SJSA1 (cell line): ENCODE measurements at regions not wholly inside any gene's neighbourhood (a gene's known extent, or its start where the extent isn't known, plus 50 kb on each side); places are given as distances from the start of the nearest gene placed in this dataset.

Source experiments
- DNase-seq, 2 experiments: peaks; one replicate each; pipeline ENCODE4 v3.0.0-alpha.2; 2015 to 2020; ENCODE audit warnings: low spot score in 2 of 2, low read depth in 1 of 2
- H3K27ac ChIP-seq: fragments of 250-450 bp; sonication (Bioruptor Pico); 2 replicates; pipeline ENCODE4 v1.5.1; 2020; ENCODE audit warnings: mild to moderate bottlenecking, moderate library complexity
- H3K27me3 ChIP-seq: fragments of 250-450 bp; sonication (Bioruptor Pico); replicated peaks from 2 replicates; pipeline ENCODE4 v1.5.1; 2020; ENCODE audit warnings: mild to moderate bottlenecking, moderate library complexity
- H3K36me3 ChIP-seq: fragments of 250-450 bp; sonication (Bioruptor Pico); 2 replicates; pipeline ENCODE4 v1.5.1; 2020; ENCODE audit warnings: mild to moderate bottlenecking
- H3K4me1 ChIP-seq: fragments of 250-450 bp; sonication (Bioruptor Pico); replicated peaks from 2 replicates; pipeline ENCODE4 v1.6.1; 2021; ENCODE audit warnings: mild to moderate bottlenecking
- H3K4me3 ChIP-seq: fragments of 250-450 bp; sonication (Bioruptor Pico); 2 replicates; pipeline ENCODE4 v1.5.1; 2020; ENCODE audit warnings: mild to moderate bottlenecking
- H3K9me3 ChIP-seq: fragments of 250-450 bp; sonication (Bioruptor Pico); replicated peaks from 2 replicates; pipeline ENCODE4 v1.5.1; 2020; ENCODE audit warnings: mild to moderate bottlenecking

DNA sequence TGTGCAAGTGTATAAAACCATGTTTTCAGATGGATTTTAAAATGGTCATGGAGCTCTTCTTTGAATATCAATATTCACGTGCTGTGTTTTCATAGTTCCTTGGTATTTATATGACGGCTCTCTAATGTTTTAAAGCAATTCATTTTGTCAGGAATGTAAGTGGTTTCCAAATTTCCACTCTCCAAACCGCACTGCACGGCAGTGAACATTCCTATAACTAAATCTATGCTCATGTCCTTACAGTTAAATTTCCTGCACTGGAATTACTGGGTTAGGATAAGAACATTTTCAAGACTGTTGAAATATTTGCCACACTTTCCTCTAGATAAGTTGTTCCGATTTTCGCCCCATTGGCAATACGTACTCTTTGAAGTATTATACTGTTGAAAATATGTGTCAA lies 398.9 kb downstream of the PMP22 start:
- DNase-seq = no peak
- H3K27ac ChIP-seq = no peak overlapping the region
- no peaks in the 10 kb centered on the region for H3K9me3 ChIP-seq
- no peaks in the 10 kb centered on the region for H3K4me1 ChIP-seq
- no peaks in the 10 kb centered on the region for H3K36me3 ChIP-seq
- H3K4me3 ChIP-seq = no peak overlapping the region
- H3K27me3 ChIP-seq = no peaks in the 10 kb centered on the region

DNA sequence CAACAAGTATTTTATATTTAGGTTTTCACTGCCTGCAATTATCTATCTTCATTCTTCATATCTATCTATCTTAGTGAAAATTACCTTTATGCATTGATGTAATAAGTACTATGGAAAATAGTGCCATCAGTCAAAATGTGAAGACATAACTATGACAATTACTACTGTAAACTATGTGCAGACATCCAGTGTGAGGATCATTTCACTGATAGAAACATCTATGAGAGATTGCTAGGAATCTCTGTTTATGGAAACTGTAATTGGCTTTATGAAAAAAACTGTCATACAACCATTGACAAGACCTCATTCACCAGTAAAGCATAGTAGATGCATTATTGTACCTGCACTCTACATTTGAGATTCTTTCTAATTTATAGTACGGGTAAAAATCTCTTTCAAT lies 401.0 kb downstream of the PMP22 start:
- Histone ChIP-seq H3K4me1 (no peaks in the 10 kb centered on the region), H3K9me3 (no peaks in the 10 kb centered on the region), H3K27me3 (no peaks in the 10 kb centered on the region), H3K4me3 (no peak overlapping the region), H3K27ac (no peak overlapping the region), H3K36me3 (no peaks in the 10 kb centered on the region)
- DNase-seq = no peak

DNA sequence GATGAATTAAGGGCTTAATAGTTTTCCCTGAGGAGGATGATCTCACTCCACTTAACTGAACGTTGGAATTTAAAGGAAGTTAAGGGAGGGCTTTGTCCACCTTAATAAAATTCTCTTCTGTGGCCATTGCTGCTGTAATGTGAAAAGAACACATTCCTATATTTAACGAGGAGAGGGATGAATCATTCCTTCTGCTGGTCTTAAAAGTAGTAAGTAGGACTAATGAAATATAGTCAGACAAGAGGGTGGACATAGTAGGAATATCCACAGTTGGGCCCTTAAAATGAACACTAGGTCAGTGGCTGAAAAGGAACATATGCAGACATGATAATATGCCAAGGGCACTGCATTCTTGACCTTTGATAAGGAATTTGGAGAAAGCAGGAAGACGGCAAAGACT lies 405.6 kb downstream of the PMP22 start:
- no peak for DNase-seq

DNA sequence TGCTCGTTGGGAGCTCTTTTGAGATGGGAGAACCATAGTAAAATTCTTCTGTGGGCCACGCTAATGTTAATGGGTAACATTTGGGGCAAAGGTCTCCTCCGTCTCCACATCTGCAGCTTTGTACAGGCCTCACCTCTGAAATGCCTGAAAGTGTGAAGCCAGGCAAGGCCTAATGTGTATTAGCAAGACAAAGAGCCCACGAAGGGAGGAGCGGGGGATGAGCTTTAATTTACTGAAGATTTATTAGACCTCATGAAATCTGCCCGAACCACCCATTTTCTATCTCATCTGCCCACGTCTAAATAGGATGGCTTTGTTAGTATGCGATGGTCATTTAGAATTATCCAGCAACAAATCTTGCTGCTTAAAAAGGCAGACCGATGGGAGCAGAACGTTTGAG lies 408.9 kb downstream of the PMP22 start:
- no peak for DNase-seq
- no peaks in the 10 kb centered on the region for H3K4me1 ChIP-seq
- H3K27ac ChIP-seq = no peak overlapping the region

More for the DNA sequence above, 405.6 kb downstream of the PMP22 start:
- Histone ChIP-seq H3K36me3 (no peaks in the 10 kb centered on the region), H3K4me3 (no peak overlapping the region), H3K27ac (no peak overlapping the region), H3K9me3 (no peaks in the 10 kb centered on the region), H3K4me1 (no peaks in the 10 kb centered on the region), H3K27me3 (no peaks in the 10 kb centered on the region)

DNA sequence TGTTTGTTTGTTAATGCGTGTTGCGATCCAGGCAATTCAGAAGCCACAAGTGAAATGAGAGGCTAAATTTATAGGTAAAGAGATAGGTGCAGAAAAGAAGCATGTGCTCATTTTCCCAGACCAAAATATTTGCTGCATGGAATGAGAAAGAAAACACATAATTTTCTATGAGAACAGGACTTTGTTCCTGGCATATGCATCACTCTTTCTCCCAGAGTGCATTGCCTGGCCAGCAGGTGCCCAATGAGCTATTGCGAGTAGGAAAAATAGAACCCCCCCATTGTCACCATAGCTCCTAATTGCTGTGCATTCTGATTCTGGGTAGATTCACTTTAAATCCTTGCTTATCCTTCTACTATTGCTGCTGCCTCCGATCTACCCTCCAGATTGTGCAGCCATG lies 410.4 kb downstream of the PMP22 start:
- Histone ChIP-seq H3K4me1 (no peaks in the 10 kb centered on the region), H3K4me3 (no peak overlapping the region), H3K9me3 (no peaks in the 10 kb centered on the region), H3K36me3 (no peaks in the 10 kb centered on the region), H3K27me3 (no peaks in the 10 kb centered on the region), H3K27ac (no peak overlapping the region)
- no peak for DNase-seq

More for the DNA sequence above, 408.9 kb downstream of the PMP22 start:
- Histone ChIP-seq H3K36me3 (no peaks in the 10 kb centered on the region), H3K9me3 (no peaks in the 10 kb centered on the region), H3K27me3 (no peaks in the 10 kb centered on the region), H3K4me3 (no peak overlapping the region)

DNA sequence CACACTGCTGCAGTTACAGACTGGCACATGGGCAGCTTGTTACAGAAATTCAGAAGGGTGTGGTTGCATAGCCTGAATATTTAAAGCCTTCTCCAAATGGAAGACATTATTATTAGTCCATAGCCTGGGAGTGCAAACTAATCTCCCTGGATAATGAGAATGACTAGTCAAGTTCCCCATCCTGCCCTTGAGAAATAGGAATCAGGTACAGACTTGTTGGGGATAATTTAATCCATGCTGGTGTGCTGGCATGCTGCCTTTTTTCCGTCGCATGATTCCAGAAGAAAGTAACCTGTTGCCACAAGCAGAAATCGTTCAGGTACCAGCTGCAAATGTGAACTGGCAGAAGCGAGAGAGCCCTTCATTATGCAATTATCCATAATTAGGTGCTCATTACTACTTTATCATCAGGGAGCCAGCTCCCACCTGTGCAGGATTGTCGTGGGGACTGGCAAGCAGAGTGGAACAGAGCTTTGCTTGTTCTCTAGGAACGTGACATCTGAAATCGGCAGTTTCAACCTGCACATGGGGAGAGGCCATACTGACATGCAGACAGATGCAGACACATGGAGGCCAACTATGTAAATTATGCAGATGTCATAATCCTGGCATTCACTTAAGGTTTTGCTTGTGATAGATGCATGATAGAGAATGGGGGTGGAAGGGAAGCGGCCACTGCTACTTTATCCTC lies 419.4 kb downstream of the PMP22 start:
- Histone ChIP-seq H3K4me1 (peaks cover 5% of the 10 kb centered on the region), H3K9me3 (no peaks in the 10 kb centered on the region), H3K4me3 (no peak overlapping the region), H3K36me3 (no peaks in the 10 kb centered on the region), H3K27ac (no peak overlapping the region), H3K27me3 (no peaks in the 10 kb centered on the region)
- no peak for DNase-seq

DNA sequence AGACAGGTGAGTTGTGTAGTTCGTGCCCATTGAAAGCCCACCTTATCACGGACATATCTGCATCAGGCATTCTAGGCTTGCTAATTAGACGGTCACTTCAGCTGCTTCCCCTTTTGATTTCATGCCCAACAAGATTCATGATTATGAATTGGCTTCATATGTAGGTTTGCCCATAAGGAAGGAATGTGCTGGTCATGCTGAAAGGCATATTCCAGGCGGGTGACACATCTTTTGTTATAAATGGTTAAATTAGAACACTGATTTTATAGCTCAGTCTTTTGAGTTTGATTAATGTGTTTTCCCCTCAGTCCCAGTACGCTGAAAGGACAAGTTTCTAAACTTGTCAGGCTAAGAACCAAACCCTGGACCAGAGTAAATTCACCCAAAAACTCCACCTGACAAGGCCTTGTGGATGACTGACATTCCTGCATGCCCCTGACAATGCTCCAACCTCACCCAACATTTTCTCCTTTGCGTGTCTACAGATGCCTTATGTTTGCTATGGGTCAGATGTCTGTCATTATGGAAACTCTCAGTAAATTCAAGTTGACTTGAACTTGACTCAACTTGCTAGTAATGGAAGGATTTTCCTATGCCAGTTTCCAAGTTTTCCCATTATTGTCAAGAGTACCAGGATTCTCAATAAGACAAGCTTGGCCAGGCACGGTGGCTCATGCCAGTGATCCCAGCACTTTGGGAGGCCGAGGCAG lies 421.9 kb downstream of the PMP22 start:
- Histone ChIP-seq H3K27ac (no peak overlapping the region), H3K27me3 (no peaks in the 10 kb centered on the region), H3K4me1 (peaks cover 19% of the 10 kb centered on the region), H3K4me3 (no peak overlapping the region), H3K9me3 (no peaks in the 10 kb centered on the region), H3K36me3 (no peaks in the 10 kb centered on the region)
- DNase-seq = no peak

DNA sequence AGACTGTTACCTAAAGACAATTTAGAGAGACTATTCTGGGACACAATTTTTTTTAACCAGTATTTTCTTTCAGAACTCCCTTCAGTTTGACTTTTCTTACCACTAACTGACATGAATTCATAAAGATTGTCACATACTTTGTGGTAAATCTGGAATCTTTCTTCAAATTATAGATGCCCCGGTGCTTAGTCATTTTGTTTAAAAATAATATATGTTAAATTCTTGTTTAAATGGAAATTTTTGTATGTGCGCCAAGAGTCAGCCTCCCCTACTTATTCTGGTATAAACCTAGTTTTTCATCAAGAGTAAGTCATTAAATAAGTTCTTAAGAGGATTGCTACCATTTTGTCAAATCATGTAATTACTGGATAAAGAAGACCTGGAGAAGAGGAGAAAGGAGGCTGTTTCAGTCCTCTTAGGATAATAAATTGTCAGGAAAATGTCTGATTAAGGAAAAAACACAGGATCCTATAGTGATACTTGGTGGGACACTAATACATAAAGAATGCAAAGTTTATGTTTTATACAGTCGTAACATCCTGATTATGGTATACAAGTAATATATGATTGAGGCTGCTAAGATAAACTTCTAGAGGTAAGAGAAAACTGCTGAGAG lies 424.4 kb downstream of the PMP22 start:
- Histone ChIP-seq H3K4me3 (no peak overlapping the region), H3K9me3 (no peaks in the 10 kb centered on the region), H3K27me3 (no peaks in the 10 kb centered on the region), H3K27ac (peak overlapping the region; percentile 88), H3K4me1 (peaks cover 19% of the 10 kb centered on the region), H3K36me3 (no peaks in the 10 kb centered on the region)
- DNase-seq = peak in 1 of 2 experiments; percentile 65

DNA sequence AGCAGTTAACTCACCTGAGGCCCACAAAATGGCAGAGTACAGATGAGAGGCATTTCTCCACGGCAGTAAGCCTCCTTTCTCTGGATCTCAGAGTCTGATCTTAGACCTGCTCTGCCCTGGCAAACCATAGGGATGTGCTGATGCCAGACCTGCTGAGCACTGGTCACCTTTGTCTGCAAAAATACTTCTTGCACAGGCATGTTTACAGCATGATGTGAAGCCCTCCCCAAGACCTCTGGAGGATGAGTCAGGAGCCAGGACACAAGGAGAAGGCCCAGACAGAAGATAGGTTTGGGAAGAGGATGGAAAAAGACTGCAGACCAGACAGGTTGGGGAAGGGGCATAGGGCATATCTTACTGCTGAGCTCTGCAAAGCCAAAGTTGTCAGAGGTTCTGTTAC lies 426.6 kb downstream of the PMP22 start:
- Histone ChIP-seq H3K4me1 (peaks cover 19% of the 10 kb centered on the region), H3K4me3 (no peak overlapping the region), H3K27me3 (no peaks in the 10 kb centered on the region), H3K27ac (no peak overlapping the region), H3K9me3 (no peaks in the 10 kb centered on the region), H3K36me3 (no peaks in the 10 kb centered on the region)
- DNase-seq = no peak

DNA sequence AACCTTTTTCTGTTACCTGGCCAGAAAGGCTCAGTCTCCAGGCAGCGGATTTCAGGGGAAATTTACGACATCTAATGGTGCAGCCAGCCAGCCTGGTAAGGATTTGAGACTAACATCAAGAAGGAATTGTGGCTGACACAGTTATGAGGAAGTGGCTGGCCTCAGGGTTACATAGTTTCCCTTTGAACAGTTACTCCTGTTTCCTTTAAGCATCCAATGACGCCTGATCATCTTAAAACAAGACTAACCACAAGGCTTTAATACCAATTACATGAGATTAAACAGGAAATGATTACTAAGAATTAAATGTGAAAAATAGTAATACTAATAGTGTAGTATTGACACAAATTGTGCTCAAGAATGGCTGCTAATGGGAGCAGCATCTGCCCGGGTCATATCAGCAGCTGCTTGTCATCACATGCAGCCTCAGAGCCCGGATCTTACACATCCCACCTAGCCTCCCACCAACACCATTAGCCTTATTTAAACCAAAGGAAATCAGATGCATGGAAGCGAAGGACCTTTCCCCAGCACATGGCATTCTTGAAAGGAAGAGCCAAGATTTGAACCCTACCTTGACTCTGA lies 431.8 kb downstream of the PMP22 start:
- no peaks in the 10 kb centered on the region for H3K36me3 ChIP-seq
- H3K27me3 ChIP-seq = no peaks in the 10 kb centered on the region
- H3K9me3 ChIP-seq = no peaks in the 10 kb centered on the region
- H3K27ac ChIP-seq = no peak overlapping the region
- peaks cover 7% of the 10 kb centered on the region; the same call in 1 of the 2 replicates for H3K4me1 ChIP-seq
- peak in 1 of 2 experiments; percentile 18 for DNase-seq
- no peak overlapping the region for H3K4me3 ChIP-seq

DNA sequence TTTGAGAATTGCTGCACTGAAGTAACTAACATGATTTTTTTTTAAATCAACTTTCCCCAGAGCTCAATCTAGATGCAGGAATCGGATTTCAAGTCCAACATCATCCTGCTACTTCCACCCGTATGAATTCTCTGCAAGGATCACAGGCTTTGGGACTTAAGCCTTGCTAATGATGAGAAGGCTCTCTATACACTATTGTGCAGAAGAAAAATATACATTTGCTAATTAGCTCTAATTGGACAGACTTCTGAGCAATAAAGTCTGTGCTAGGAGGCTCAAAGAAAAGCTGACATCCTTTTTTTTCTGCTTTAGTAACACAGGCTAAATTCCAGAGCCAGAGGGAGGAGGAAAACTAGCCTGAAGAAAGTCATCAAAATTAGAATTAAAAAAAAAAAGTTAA lies 433.6 kb downstream of the PMP22 start:
- H3K36me3 ChIP-seq = no peaks in the 10 kb centered on the region
- no peak overlapping the region for H3K27ac ChIP-seq
- no peaks in the 10 kb centered on the region for H3K27me3 ChIP-seq
- no peaks in the 10 kb centered on the region for H3K9me3 ChIP-seq
- H3K4me3 ChIP-seq = no peak overlapping the region
- peaks cover 7% of the 10 kb centered on the region; the same call in 1 of the 2 replicates for H3K4me1 ChIP-seq
- DNase-seq = no peak

DNA sequence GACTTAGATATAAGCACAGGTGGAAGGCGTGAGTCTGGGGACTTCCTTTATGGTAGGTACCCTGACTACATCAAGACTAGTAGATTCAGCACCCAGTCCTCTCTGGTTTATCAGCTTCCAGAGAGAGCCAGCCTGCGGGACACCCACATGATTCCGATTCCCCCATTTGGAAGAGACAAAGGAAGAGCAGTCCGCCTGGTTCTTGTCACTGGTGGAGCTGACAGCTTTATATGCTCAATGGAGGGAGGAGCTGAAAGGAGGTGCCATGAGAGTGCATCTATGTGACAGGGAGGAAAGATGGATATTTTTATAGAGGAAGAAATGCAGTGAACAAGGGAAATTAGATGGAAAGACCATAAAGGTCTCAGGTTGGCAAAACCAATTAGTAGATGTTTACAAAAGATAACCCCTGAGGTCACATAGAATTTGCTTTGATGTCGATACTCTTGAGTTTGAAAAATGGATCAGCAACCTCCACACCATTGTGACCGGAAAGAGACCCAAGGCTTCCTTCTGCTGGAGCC lies 437.7 kb downstream of the PMP22 start:
- H3K9me3 ChIP-seq = no peaks in the 10 kb centered on the region
- DNase-seq = no peak
- H3K27ac ChIP-seq = no peak overlapping the region
- H3K27me3 ChIP-seq = no peaks in the 10 kb centered on the region
- H3K36me3 ChIP-seq = no peaks in the 10 kb centered on the region
- H3K4me3 ChIP-seq = no peak overlapping the region
- no peaks in the 10 kb centered on the region for H3K4me1 ChIP-seq

DNA sequence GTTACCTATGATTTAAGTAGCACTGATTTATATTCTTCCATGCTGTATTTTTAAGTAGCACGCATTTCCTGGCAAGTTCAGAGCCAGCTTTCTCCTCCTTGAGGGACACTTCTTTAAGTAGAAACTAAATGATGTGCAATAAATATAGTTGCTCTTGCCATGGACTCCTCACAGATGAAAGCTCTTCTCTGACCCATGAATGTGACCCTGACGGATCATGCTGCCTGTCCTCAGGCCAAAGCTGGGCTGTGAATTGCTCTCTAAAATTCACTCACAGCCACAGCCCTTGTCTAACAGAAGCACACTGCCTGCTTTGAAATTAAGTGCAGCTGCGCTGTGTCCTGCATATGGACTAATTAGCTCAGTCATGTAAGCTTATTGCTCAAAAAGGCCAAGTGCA lies 438.8 kb downstream of the PMP22 start:
- DNase-seq = no peak
- H3K9me3 ChIP-seq = no peaks in the 10 kb centered on the region
- no peaks in the 10 kb centered on the region for H3K36me3 ChIP-seq
- no peak overlapping the region for H3K27ac ChIP-seq
- H3K4me3 ChIP-seq = no peak overlapping the region
- H3K27me3 ChIP-seq = no peaks in the 10 kb centered on the region
- no peaks in the 10 kb centered on the region for H3K4me1 ChIP-seq

DNA sequence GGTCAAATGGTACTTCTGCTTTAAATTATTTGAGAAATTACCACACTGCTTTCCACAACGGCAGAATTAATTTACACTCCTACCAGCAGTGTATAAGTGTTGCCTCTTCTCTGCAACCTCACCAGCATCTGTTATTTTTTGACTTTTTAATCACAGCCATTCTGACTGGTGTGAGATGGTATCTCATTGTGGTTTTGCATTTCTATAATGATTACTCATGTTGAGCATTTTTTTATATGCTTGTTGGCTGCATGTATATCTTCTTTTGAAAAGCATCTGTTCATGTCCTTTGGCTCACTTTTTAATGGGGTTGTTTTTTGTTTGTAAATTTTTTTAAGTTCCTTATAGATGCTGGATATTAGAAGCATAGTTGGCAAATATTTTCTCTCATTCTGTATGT lies 446.7 kb downstream of the PMP22 start:
- no peaks in the 10 kb centered on the region for H3K36me3 ChIP-seq
- no peaks in the 10 kb centered on the region for H3K4me1 ChIP-seq
- 0 out of 2 replicates have a peak, but pooled peaks cover 4% of the 10 kb centered on the region for H3K9me3 ChIP-seq
- H3K27ac ChIP-seq = no peak overlapping the region
- no peak for DNase-seq
- no peak overlapping the region for H3K4me3 ChIP-seq
- no peaks in the 10 kb centered on the region for H3K27me3 ChIP-seq
